ENCODE measurements at regions not wholly inside any gene's neighbourhood (a gene's known extent, or its start where the extent isn't known, plus 50 kb on each side); places are given as distances from the start of the nearest gene placed in this dataset.

- no peak for DNase-seq
These were observed 221.7 kb upstream of the MARCKS start for GRCh38 chr6:113635222-113635986.

GRCh38 chr6:113636357-113636824, 220.8 kb upstream of the MARCKS start:
- DNase-seq = no peak

- DNase-seq = no peak
These were observed 217.1 kb upstream of the MARCKS start for GRCh38 chr6:113640051-113640450.

GRCh38 chr6:113642001-113642713, 215.0 kb upstream of the MARCKS start:
- DNase-seq = no peak

- DNase-seq = no peak
These were observed 214.3 kb upstream of the MARCKS start for GRCh38 chr6:113642714-113643406.

GRCh38 chr6:113643407-113643770, 213.8 kb upstream of the MARCKS start:
- DNase-seq = no peak

GRCh38 chr6:113644861-113645575, 212.1 kb upstream of the MARCKS start:
- DNase-seq = no peak

- DNase-seq = no peak
These were observed 211.6 kb upstream of the MARCKS start for GRCh38 chr6:113645576-113645970.

- no peak for DNase-seq
These were observed 211.2 kb upstream of the MARCKS start for GRCh38 chr6:113645986-113646385.

GRCh38 chr6:113646701-113647100, 210.4 kb upstream of the MARCKS start:
- no peak for DNase-seq

GRCh38 chr6:113647143-113647889, 209.8 kb upstream of the MARCKS start:
- no peak for DNase-seq

GRCh38 chr6:113648698-113649097, 208.4 kb upstream of the MARCKS start:
- DNase-seq = no peak

GRCh38 chr6:113649276-113649675, 207.9 kb upstream of the MARCKS start:
- peak; percentile 64 to 66 for DNase-seq

- DNase-seq = no peak
These were observed 207.1 kb upstream of the MARCKS start for GRCh38 chr6:113649880-113650609.

GRCh38 chr6:113650610-113650979, 206.6 kb upstream of the MARCKS start:
- no peak for DNase-seq

GRCh38 chr6:113651120-113651519, 206.0 kb upstream of the MARCKS start:
- DNase-seq = no peak

- no peak for DNase-seq
These were observed 205.2 kb upstream of the MARCKS start for GRCh38 chr6:113651920-113652319.

- DNase-seq = peak; percentile 51
These were observed 203.9 kb upstream of the MARCKS start for GRCh38 chr6:113653275-113653674.

GRCh38 chr6:113654396-113654795, 202.7 kb upstream of the MARCKS start:
- peak; percentile 92 to 93 for DNase-seq

- no peak for DNase-seq
These were observed 201.4 kb upstream of the MARCKS start for GRCh38 chr6:113655761-113656160.

- no peak for DNase-seq
These were observed 197.3 kb upstream of the MARCKS start for GRCh38 chr6:113659762-113660404.

Data from AML-193 (cell line).